HL-60 (cell line): ENCODE measurements at regions not wholly inside any gene's neighbourhood (a gene's known extent, or its start where the extent isn't known, plus 50 kb on each side); places are given as distances from the start of the nearest gene placed in this dataset.

Source experiments
- CTCF ChIP-seq: IDR thresholded peaks from one replicate; pipeline ENCODE4 v1.5.1; 2011; ENCODE audit warnings: low read length, control low read depth, inconsistent platforms; ENCODE audit not compliant: insufficient read depth
- GABPA ChIP-seq: IDR thresholded peaks from 2 replicates; pipeline ENCODE4 v1.6.1; 2012; ENCODE audit warnings: low read depth
- POLR2AphosphoS5 ChIP-seq: IDR thresholded peaks from 2 replicates; pipeline ENCODE4 v1.6.1; 2012; ENCODE audit warnings: low read depth
- SPI1 ChIP-seq: IDR thresholded peaks from 2 replicates; pipeline ENCODE4 v1.6.1; 2012; ENCODE audit warnings: low read depth, mild to moderate bottlenecking, borderline replicate concordance

- TF ChIP-seq CTCF (no peak), POLR2AphosphoS5 (no peak), GABPA (no peak), SPI1 (no peak)
Observed at GRCh38 chr13:70370924-70371323, 262.7 kb upstream of the KLHL1 start.
